GM12874 (cell line): ENCODE measurements at regions not wholly inside any gene's neighbourhood (a gene's known extent, or its start where the extent isn't known, plus 50 kb on each side); places are given as distances from the start of the nearest gene placed in this dataset.

Experiments
- TF ChIP-seq, protein P1 (sequence below): IDR thresholded peaks from 2 replicates; pipeline ENCODE4 v1.5.1; 2011; ENCODE audit warnings: low read depth, mild to moderate bottlenecking, control low read depth, low read length, moderate library complexity; ENCODE audit not compliant: insufficient read depth

GRCh38 chr5:51983161-51983560, 599.9 kb downstream of the ISL1 start:
- TF ChIP-seq, protein P1, sequence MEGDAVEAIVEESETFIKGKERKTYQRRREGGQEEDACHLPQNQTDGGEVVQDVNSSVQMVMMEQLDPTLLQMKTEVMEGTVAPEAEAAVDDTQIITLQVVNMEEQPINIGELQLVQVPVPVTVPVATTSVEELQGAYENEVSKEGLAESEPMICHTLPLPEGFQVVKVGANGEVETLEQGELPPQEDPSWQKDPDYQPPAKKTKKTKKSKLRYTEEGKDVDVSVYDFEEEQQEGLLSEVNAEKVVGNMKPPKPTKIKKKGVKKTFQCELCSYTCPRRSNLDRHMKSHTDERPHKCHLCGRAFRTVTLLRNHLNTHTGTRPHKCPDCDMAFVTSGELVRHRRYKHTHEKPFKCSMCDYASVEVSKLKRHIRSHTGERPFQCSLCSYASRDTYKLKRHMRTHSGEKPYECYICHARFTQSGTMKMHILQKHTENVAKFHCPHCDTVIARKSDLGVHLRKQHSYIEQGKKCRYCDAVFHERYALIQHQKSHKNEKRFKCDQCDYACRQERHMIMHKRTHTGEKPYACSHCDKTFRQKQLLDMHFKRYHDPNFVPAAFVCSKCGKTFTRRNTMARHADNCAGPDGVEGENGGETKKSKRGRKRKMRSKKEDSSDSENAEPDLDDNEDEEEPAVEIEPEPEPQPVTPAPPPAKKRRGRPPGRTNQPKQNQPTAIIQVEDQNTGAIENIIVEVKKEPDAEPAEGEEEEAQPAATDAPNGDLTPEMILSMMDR, result no peak

GRCh38 chr5:51986733-51987132, 603.5 kb downstream of the ISL1 start:
- TF ChIP-seq, protein P1, result no peak

- TF ChIP-seq, protein P1, result no peak
Observed at GRCh38 chr5:51987239-51987638, 604.0 kb downstream of the ISL1 start.

GRCh38 chr5:51987669-51988209, 604.5 kb downstream of the ISL1 start:
- TF ChIP-seq, protein P1, result no peak

DNA sequence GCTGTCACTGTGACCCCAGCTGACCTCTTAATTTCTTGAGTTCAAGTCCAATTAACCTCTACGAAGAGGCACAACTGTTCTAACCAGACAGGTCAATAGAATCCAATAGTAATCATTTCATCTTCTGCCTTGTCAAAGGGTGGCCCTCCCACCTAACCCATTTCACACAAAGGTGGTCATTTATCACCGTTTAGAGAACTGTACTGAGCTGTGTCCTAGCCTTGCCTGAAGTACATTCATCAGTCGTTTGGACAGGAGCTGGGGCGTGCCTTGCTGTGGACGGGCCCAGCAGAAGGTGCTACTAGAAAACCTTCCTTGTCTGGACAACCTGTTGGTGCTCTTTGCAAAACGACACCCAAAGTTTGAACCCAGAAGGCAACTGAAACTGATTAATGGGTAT, 605.4 kb downstream of the ISL1 start:
- TF ChIP-seq, protein P1, result no peak

- TF ChIP-seq, protein P1, result no peak
Observed at GRCh38 chr5:51990241-51990640, 607.0 kb downstream of the ISL1 start.

DNA sequence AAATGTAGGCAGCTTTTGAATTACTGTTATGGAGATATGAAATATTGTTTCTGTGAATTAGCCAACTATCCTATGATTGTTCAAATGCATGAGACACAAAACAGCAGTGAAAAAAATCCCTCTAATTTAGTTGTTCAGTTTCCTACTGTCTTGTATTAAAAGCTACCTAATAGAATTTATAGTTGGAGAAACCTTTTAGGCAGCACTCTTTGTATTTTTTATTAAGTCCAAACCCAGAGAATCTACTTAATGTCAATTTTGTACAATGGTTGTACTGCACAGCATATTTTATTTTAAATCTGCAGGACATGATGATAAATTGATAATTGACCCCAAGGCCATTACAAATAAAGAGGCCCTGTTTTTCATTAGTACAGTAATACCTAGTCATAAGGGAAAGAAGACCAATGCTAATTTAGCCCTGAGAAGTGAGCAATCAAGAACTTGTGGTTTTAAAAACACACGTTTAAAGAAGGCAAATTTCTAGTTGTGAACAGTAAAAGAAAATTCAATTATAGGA, 607.5 kb downstream of the ISL1 start:
- TF ChIP-seq, protein P1, result no peak
